ENCODE measurements at regions not wholly inside any gene's neighbourhood (a gene's known extent, or its start where the extent isn't known, plus 50 kb on each side); places are given as distances from the start of the nearest gene placed in this dataset.

- DNase-seq (ENCODE audit: low spot score), result no peak
These were observed 60.1 kb downstream of the NABP1 start for GRCh38 chr2:191738003-191738402.

DNA sequence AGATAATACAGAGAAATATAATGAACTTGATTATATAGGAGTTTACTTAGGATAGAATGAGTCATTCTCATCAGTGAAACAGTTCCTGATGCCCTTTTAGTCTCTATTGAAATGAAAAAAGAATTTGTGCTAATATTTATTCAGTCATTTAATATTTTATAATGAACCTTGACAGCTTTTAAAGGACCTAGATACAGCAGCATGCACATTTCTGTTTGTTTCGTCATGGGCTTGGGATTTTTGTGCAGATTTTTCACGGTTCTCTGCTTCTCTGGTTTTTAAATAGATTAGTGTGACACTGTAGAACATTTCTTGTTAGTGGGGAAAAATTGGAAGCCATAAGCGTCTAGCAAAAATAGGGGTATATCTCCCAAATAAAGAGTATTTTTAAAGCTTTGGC is 60.7 kb downstream of the NABP1 start:
- DNase-seq (ENCODE audit: low spot score), result no peak

- DNase-seq (ENCODE audit: low spot score), result no peak
These were observed 61.3 kb downstream of the NABP1 start for GRCh38 chr2:191739194-191739593.

DNA sequence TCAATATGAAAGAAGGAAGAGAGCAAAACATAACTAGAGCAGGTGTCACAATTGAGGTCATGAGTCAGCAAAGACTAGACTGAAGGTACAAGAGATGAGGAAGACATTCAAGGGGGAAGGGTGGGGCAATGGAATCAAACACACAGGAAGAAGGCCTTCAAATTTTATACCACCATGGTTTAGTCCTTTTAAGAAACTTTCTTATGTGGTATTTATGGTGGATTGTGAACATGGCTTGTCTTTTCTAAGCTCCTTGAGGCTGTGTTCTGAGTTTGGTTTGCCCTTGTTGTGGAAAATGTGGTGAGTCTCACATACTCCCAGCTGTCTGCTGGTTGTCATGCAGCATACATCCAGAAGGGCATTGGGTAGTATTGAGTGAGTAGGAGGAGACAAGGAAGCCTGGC is 62.1 kb downstream of the NABP1 start:
- DNase-seq (ENCODE audit: low spot score), result no peak

DNA sequence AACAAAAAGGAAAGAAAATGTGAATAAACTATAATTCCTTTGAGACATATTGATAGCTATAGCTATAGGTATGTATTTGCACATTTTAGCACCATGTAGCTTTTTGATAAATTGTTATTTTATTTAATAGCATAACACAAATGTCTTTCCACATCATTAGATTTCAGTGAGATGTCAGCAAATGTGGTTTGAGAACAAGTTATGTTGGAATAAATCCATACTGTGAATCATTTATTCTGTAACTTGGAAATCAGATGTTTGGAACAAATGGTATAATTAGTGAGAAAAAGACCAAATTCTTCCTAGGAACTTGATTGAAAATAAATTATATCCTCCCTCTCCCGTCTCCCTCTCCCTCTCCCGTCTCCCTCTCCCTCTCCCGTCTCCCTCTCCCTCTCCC is 62.8 kb downstream of the NABP1 start:
- no peak for DNase-seq (ENCODE audit: low spot score)

- DNase-seq (ENCODE audit: low spot score), result no peak
These were observed 68.6 kb downstream of the NABP1 start for GRCh38 chr2:191746346-191747169.

GRCh38 chr2:191747170-191747530 is 69.2 kb downstream of the NABP1 start:
- DNase-seq (ENCODE audit: low spot score), result no peak

DNA sequence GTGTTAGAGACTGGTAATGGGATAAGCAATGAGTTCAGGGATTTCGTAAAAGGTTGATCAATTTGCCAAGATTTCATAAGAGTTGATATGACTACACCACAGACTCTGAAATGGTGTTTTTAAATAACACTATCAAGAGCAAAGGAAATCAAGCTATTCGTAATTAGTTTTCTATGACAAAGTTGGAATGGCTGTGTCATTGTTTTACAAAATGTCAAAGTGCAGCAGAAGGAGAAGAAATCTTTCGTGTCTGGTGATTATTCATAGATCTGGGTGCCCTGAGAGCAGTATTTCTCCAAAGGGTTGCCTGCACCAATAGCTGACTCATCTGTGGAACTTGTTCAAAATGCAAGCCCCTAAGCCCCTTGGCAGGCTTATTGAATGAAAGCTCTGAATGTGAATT is 70.1 kb downstream of the NABP1 start:
- DNase-seq (ENCODE audit: low spot score), result peak; percentile 9

- no peak for DNase-seq (ENCODE audit: low spot score)
These were observed 70.7 kb downstream of the NABP1 start for GRCh38 chr2:191748528-191749180.

DNA sequence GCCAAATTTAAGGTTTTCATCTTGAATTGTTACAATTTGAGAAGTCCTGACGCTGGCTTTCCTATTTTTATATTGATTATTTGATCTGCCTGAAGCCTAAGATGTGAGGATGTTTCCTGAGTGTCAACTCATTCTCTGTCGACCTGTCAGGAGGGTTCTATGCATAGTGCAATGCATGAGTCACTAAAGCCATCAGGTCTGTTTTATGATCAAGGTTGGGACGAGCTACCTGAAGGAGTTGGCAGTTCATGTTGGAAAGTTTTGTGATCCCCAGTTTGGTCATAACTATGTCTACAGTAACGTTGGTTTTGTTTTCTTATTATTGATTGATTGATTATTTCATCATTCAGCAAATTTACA is 71.2 kb downstream of the NABP1 start:
- DNase-seq (ENCODE audit: low spot score), result no peak

DNA sequence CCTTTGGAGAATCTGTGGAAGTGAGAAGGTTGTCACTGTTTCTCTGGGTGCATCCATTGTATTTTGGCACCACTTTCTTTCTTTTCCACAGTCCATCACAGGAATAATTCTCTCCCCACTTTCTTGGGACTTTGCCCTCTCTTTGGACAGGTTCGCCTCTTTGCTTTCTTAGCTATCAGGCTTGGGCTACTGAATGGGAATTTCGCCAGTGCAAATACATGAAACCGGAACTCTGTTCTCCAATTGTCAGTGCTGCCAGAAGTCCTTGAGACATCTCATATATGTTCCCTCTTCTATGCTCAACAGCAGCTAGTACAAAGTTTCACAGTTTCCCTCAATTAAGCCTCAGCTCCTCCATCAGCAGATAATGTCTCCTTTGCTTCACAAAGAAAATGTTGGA is 76.2 kb downstream of the NABP1 start:
- no peak for DNase-seq (ENCODE audit: low spot score)

DNA sequence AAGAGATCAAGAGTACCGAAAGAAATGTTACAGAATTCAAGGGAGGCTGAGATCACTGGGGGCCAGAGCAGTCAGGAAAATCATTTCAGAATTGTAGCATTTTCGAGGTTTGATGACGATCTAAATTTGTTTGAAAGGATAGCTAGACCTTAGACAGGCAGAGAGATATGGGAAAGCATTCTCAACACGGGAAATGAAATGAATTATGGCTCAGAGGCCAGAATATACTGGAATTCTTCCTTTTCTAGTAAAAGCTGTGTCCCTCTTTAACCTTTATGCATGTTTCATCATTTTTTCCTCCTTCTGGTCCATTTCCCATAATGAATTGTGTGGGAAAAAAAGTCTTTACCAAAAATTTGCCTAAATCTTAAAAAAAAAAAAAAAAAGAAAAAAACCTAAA is 78.8 kb downstream of the NABP1 start:
- no peak for DNase-seq (ENCODE audit: low spot score)

GRCh38 chr2:191757208-191757607 is 79.3 kb downstream of the NABP1 start:
- no peak for DNase-seq (ENCODE audit: low spot score)

- DNase-seq (ENCODE audit: low spot score), result peak; percentile 60
These were observed 80.9 kb downstream of the NABP1 start for GRCh38 chr2:191758518-191759507.

GRCh38 chr2:191759680-191760079 is 81.7 kb downstream of the NABP1 start:
- no peak for DNase-seq (ENCODE audit: low spot score)

DNA sequence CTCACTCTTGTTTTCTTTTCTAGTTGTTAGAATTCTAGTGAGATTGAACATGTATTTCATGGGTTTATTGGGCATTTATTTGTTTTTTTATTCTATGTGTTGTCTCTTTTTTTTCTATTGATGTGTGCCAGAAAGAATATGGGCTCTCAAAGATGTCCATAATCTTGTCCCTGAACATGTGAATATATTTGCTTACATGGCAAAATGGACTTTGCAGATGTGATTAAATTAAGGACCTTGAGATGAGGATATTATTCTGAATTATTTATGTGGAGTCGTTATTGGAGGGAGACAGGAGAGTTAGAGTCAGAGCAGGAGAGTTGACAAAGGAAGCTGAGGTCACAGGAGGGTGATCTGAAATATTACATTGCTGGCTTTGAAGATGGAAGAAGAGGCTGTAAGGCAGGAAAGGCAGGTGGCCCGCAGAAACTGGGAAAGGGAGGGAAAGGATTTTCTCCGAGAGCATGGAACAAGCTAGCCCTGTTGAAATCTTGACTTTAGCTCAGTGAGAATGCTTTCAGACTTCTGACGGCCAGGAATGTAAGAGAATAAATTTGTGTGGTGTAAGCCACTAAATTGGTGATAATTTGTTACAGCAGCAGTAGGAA is 82.8 kb downstream of the NABP1 start:
- DNase-seq (ENCODE audit: low spot score), result no peak

DNA sequence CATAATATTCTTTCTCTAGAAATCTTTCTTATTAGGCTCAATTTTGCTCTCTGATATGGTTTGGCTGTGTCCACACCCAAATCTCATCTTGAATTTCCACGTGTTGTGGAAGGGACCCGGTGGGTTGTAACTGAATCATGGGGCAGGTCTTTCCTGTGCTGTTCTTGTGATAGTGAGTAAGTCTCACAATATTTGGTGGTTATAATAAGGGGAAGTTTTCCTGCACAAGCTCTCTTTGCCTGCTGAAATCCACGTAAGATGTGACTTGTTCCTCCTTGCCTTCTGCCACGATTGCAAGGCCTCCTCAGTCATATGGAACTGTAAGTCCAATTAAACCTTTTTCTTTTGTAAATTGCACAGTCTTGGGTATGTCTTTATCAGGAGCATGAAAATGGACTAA is 73.8 kb downstream of the CAVIN2 start:
- DNase-seq (ENCODE audit: low spot score), result no peak

DNA sequence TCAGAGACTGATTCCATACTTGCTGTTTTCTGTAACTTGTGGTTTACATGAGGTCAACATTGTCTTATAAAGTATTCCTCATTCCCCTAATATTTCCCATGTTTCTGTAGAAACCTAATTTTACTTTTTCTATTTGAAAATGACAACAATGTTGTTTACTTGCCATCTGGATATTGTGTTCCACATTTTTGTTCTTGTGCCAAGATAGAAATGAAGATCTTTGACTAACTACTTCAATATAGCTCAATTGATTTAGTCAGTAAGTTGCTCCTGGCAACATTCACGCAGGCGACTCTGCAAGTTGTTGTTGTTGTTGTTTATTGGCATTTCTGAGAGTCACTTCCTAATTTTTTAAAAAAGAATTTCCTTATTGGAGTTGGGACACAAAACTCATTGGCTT is 69.5 kb downstream of the CAVIN2 start:
- no peak for DNase-seq (ENCODE audit: low spot score)

DNA sequence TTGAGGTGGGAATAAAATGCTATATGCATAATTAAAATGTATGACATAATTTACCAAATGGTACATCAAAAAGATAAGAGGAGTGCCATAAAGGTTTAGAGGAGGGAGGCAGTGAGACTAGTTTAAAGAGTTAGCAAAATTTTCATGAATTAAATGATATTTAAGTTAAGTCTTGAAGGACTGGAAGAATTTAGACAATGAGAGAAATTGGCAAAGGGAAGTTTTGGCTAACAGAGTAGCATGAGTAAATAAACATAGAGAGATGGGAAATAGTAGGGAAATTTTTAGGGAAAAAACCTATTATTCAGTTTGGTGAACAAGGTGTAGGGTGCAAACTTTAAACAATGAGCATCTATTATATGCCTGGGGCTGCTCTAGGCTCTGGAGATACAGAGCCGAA is 68.8 kb downstream of the CAVIN2 start:
- no peak for DNase-seq (ENCODE audit: low spot score)

DNA sequence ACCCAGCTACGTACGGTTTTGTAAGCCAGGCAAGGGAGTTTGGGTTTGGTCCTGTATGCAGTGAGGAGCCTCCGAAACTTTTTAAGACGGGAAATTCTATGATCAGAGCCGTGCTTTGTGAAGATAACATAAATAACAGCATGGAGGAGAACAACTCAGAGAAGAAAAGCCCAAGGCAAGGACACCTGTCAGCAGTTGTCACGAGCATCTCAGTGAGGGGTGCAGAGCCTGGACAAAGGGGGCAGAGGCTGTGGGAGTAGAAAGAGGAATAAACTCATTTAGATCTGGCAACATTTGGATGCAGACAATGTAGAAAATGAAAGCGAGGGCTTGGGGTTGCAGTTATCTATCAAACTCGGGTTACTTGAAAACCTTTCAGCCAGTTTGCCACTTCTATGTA is 64.5 kb downstream of the CAVIN2 start:
- DNase-seq (ENCODE audit: low spot score), result no peak

DNA sequence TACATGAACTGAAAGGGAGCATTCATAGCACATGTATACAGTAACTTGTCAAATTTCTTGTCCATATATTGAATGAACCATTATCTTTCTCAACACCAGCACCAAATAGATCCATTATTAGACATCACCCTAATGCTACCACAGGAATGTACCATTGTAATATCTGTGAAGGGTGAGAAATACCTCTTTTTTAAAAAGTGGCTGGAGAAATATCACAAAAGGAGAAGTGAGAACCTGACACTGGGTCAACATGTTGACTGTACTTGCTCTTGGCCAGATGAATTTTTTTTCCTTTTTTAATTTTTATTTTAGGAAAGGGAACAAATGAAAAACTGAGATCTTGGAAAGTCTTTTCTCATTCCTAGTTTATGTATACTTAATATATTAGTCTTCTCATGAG is 63.5 kb downstream of the CAVIN2 start:
- DNase-seq (ENCODE audit: low spot score), result no peak
